B cell (primary cell): ENCODE measurements at regions not wholly inside any gene's neighbourhood (a gene's known extent, or its start where the extent isn't known, plus 50 kb on each side); places are given as distances from the start of the nearest gene placed in this dataset.

Experiments
- ATAC-seq: fragments of 200-7000 bp; cut with Tn5 transposase; one replicate; pipeline ENCODE4 v1.10.0; 2021; ENCODE audit warnings: low read depth, mild to moderate bottlenecking, moderate number of reproducible peaks, moderate library complexity
- CTCF ChIA-PET: fragments of 350-600 bp; sonication (Branson Sonifier 250); formaldehyde crosslinking; loops from one replicate; lab custom pipeline; 2021; ENCODE audit warnings: antibody characterized with exemption, inconsistent platforms; lab: Charles Lee
- POLR2A ChIA-PET: fragments of 350-600 bp; sonication (Branson Sonifier 250); formaldehyde crosslinking; loops from one replicate; lab custom pipeline; 2021; ENCODE audit warnings: antibody characterized with exemption; lab: Charles Lee
- DNase-seq: peaks from one replicate; pipeline ENCODE4 v3.0.0; 2013
- H2AFZ ChIP-seq: 2 replicates; pipeline ENCODE4 v1.6.1; 2012; ENCODE audit warnings: mild to moderate bottlenecking, low read depth, low read length; ENCODE audit not compliant: insufficient read depth, poor library complexity, severe bottlenecking
- H3K27ac ChIP-seq, 2 donors: 1 replicate in 1 of 2; 2 replicates in 1 of 2; pipeline ENCODE4 v1.5.1; 2012 to 2013; ENCODE audit warnings: low read length in 2 of 2, mild to moderate bottlenecking in 2 of 2, moderate library complexity in 1 of 2
- H3K27me3 ChIP-seq, 4 experiments: fragments of 200-600 bp in 1 of 4; sonication (generic) in 1 of 4; replicated peaks in 1 of 4; 1 replicate in 2 of 4; 2 replicates in 2 of 4; pipeline versions ENCODE4 v1.6.1 to v1.7.0; 2013 to 2016; ENCODE audit warnings: low read length in 3 of 4, mild to moderate bottlenecking in 2 of 4, mixed read lengths in 1 of 4, moderate library complexity in 1 of 4; ENCODE audit not compliant: insufficient read depth in 4 of 4, control insufficient read depth in 3 of 4; ENCODE audit errors: control extremely low read depth in 1 of 4
- H3K36me3 ChIP-seq, 2 experiments: replicated peaks in 1 of 2; 1 replicate in 1 of 2; 2 replicates in 1 of 2; pipeline versions ENCODE4 v1.6.1 to v1.7.1; 2013; ENCODE audit warnings: low read length in 1 of 2; ENCODE audit not compliant: insufficient read depth in 2 of 2, control insufficient read depth in 1 of 2; ENCODE audit errors: control extremely low read depth in 1 of 2, extremely low read depth in 1 of 2
- H3K4me1 ChIP-seq, 2 donors: fragments of 200-600 bp in 1 of 2; sonication (generic) in 1 of 2; 1 replicate in 1 of 2; 2 replicates in 1 of 2; pipeline versions ENCODE4 v1.5.1 to v1.6.1; 2013 to 2017; ENCODE audit warnings: low read length in 2 of 2; ENCODE audit not compliant: control insufficient read depth in 2 of 2, insufficient read depth in 2 of 2
- H3K4me2 ChIP-seq: replicated peaks from 2 replicates; pipeline ENCODE3; 2012; ENCODE audit warnings: mild to moderate bottlenecking, low read depth, low read length; ENCODE audit not compliant: poor library complexity, severe bottlenecking
- H3K4me3 ChIP-seq, 5 experiments: fragments of 200-600 bp in 1 of 5; sonication (generic) in 1 of 5; 1 replicate in 3 of 5; 2 replicates in 2 of 5; pipeline versions ENCODE4 v1.5.1 to v1.7.0; 2011 to 2016; ENCODE audit warnings: low read length in 4 of 5, mild to moderate bottlenecking in 4 of 5, low read depth in 2 of 5, control low read depth in 1 of 5, moderate library complexity in 1 of 5; ENCODE audit not compliant: insufficient read depth in 1 of 5; ENCODE audit errors: control extremely low read depth in 1 of 5, extremely low read depth in 1 of 5
- H3K79me2 ChIP-seq: fragments of 200-600 bp; sonication (generic); one replicate; pipeline ENCODE4 v1.6.0; 2016; ENCODE audit warnings: low read length; ENCODE audit not compliant: control insufficient read depth, insufficient read depth
- H3K9ac ChIP-seq: fragments of 200-600 bp; sonication (generic); 2 replicates; pipeline ENCODE4 v1.6.1; 2017; ENCODE audit warnings: mild to moderate bottlenecking, low read length, moderate library complexity
- H3K9me3 ChIP-seq, 3 donors: one replicate each; pipeline versions ENCODE4 v1.6.1 to v1.7.1; 2013; ENCODE audit warnings: low read length in 2 of 3; ENCODE audit not compliant: control insufficient read depth in 2 of 3, insufficient read depth in 1 of 3; ENCODE audit errors: control extremely low read depth in 1 of 3
- H4K20me1 ChIP-seq: 2 replicates; pipeline ENCODE4 v1.6.0; 2012; ENCODE audit warnings: mild to moderate bottlenecking, low read length; ENCODE audit not compliant: insufficient read depth, control insufficient read depth, poor library complexity, severe bottlenecking
- H3K27ac Mint-ChIP-seq: one replicate; pipeline ENCODE4 v1.8.0; 2021; ENCODE audit warnings: mixed read lengths
- H3K27me3 Mint-ChIP-seq: one replicate; pipeline ENCODE4 v1.8.0; 2021; ENCODE audit warnings: mixed read lengths
- H3K4me1 Mint-ChIP-seq: one replicate; pipeline ENCODE4 v1.8.0; 2021; ENCODE audit warnings: mixed read lengths
- H3K4me3 Mint-ChIP-seq: one replicate; pipeline ENCODE4 v1.8.0; 2021; ENCODE audit warnings: mixed read lengths
- H3K9me3 Mint-ChIP-seq: one replicate; pipeline ENCODE4 v1.8.0; 2022; ENCODE audit warnings: mixed read lengths; ENCODE audit not compliant: insufficient read depth
- EZH2 ChIP-seq: IDR thresholded peaks from 2 replicates; pipeline ENCODE4 v1.6.1; 2012; ENCODE audit warnings: borderline replicate concordance, low read depth, mild to moderate bottlenecking, moderate library complexity, low read length; ENCODE audit not compliant: insufficient read depth, poor library complexity, severe bottlenecking
- WGBS: methylation state at CpG from one replicate; pipeline ENCODE4 v1.1.5; 2013; ENCODE audit warnings: missing lambda C conversion rate; ENCODE audit not compliant: insufficient coverage; 5-methylcytosine and 5-hydroxymethylcytosine counted together
- intact Hi-C: fragments of 100-400 bp; cut with micrococcal nuclease; formaldehyde crosslinking; loops from one replicate; pipeline ENCODE4 v1.10.0; 2022
- TF ChIP-seq, protein P1 (sequence below): fragments of 200-600 bp; IDR thresholded peaks from one replicate; pipeline ENCODE4 v1.8.0; 2022; ENCODE audit warnings: antibody characterized with exemption, mild to moderate bottlenecking

DNA sequence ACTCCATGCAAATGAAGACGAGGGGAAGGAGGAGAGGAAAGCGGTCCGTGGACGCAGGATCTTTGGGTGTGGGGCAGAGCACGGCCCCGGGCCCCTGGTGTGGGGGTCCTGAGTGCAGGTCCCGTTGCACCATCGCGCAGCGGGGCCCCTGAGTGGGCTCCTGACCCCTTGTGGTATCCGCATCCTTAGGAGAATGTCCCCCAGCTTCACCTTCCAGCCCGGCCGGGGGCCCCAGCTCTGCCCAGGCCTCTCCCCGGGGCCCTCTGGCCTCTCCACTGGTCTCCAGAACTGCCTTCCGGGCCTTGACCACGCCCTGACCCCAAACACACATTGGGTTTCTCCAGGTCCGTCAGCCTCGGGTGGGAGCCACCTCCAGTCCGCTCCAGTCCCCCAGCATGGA is 431.8 kb upstream of the SALL3 start:
- no peak overlapping the region for H3K4me3 Mint-ChIP-seq
- no peaks in the 10 kb centered on the region for H3K4me1 Mint-ChIP-seq
- H3K27ac Mint-ChIP-seq, result no peak overlapping the region
- Histone ChIP-seq H3K27me3 (no peaks in the 10 kb centered on the region), H3K4me2 (no peak overlapping the region), H3K27ac (no peak overlapping the region), H3K9ac (no peak overlapping the region), H2AFZ (no peak overlapping the region), H3K79me2 (no peaks in the 10 kb centered on the region), H3K4me3 (no peak overlapping the region), H3K4me1 (no peaks in the 10 kb centered on the region), H4K20me1 (no peaks in the 10 kb centered on the region), H3K36me3 (no peaks in the 10 kb centered on the region), H3K9me3 (peaks cover 0 to 16% (median 0%) of the 10 kb centered on the region in 3 donors)
- TF ChIP-seq, protein P1, sequence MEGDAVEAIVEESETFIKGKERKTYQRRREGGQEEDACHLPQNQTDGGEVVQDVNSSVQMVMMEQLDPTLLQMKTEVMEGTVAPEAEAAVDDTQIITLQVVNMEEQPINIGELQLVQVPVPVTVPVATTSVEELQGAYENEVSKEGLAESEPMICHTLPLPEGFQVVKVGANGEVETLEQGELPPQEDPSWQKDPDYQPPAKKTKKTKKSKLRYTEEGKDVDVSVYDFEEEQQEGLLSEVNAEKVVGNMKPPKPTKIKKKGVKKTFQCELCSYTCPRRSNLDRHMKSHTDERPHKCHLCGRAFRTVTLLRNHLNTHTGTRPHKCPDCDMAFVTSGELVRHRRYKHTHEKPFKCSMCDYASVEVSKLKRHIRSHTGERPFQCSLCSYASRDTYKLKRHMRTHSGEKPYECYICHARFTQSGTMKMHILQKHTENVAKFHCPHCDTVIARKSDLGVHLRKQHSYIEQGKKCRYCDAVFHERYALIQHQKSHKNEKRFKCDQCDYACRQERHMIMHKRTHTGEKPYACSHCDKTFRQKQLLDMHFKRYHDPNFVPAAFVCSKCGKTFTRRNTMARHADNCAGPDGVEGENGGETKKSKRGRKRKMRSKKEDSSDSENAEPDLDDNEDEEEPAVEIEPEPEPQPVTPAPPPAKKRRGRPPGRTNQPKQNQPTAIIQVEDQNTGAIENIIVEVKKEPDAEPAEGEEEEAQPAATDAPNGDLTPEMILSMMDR, result no peak
- TF ChIP-seq EZH2, result no peak
- DNase-seq (no peak), ATAC-seq (no peak)
- CTCF ChIA-PET, result no interaction called here
- POLR2A ChIA-PET, result no interaction called here
- 93% methylated on average over 19 of the region's 19 CpGs for WGBS
- H3K9me3 Mint-ChIP-seq, result peaks cover 5% of the 10 kb centered on the region
- no peaks in the 10 kb centered on the region for H3K27me3 Mint-ChIP-seq
- intact Hi-C loops, result no loop called here

DNA sequence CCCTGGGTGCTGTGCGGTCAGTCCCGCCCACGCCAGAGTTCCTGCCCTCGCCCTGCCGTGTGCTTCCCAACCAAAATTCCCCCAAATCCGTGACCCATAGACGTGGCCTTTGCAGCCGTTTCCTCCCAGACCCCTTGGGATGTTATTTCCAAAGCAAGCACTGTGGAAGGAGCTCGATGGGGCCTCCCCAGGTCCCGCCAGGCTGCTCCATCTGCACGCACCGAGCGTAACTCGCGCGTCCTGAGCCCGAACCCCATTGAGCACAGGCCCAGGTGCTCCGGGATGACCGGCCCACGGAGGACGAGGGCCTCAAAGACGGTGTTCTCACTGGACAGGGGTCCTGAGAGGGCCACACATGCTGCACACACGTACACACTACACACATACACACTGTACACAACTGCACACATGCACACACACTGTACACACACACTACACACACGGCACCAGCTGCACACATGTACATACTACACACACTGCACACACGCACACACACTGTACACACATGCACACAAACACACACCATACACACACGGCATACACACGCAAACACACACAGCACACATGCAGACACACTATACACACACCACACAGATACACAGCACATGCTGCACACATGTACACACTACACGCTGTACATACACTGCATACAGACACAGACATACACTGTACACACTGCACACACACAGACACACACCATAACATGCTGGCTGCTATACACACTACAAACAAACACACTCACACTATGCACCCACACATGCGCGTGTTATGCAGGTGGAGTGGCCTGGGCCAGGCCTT is 431.2 kb upstream of the SALL3 start:
- ChIA-PET CTCF (no interaction called here), POLR2A (no interaction called here)
- no peak overlapping the region for H3K4me3 Mint-ChIP-seq
- intact Hi-C loops, result no loop called here
- H2AFZ ChIP-seq, result no peak overlapping the region
- no peak for ATAC-seq
- no peak for DNase-seq
- H3K4me1 Mint-ChIP-seq, result no peaks in the 10 kb centered on the region
- H3K4me3 ChIP-seq, result no peak overlapping the region
- H3K79me2 ChIP-seq, result no peaks in the 10 kb centered on the region
- no peak for TF ChIP-seq EZH2
- TF ChIP-seq, protein P1, result no peak
- H3K27ac ChIP-seq, result no peak overlapping the region
- H3K9ac ChIP-seq, result no peak overlapping the region
- no peak overlapping the region for H3K27ac Mint-ChIP-seq
- 94% methylated on average over 30 of the region's 30 CpGs for WGBS
- no peaks in the 10 kb centered on the region for H3K4me1 ChIP-seq
- no peak overlapping the region for H3K4me2 ChIP-seq
- H3K9me3 Mint-ChIP-seq, result peaks cover 5% of the 10 kb centered on the region
- H4K20me1 ChIP-seq, result no peaks in the 10 kb centered on the region
- H3K27me3 ChIP-seq, result no peaks in the 10 kb centered on the region
- peaks cover 0 to 16% (median 0%) of the 10 kb centered on the region in 3 donors for H3K9me3 ChIP-seq
- H3K36me3 ChIP-seq, result no peaks in the 10 kb centered on the region
- H3K27me3 Mint-ChIP-seq, result no peaks in the 10 kb centered on the region
